ENCODE measurements at regions not wholly inside any gene's neighbourhood (a gene's known extent, or its start where the extent isn't known, plus 50 kb on each side); places are given as distances from the start of the nearest gene placed in this dataset.

- no peak overlapping the region for H3K27ac ChIP-seq (ENCODE audit: low read length)
- no peak overlapping the region for H2AFZ ChIP-seq (ENCODE audit: low read depth, low read length)
- H3K27me3 ChIP-seq (ENCODE audit: insufficient read depth, low read depth, low read length) = no peaks in the 10 kb centered on the region
- H3F3A ChIP-seq (ENCODE audit: insufficient read depth, low read length, poor library complexity, severe bottlenecking) = no peaks in the 10 kb centered on the region
- no peak overlapping the region for H3K9ac ChIP-seq (ENCODE audit: low read length)
- H4K20me1 ChIP-seq (ENCODE audit: insufficient read depth) = no peaks in the 10 kb centered on the region
- no peaks in the 10 kb centered on the region for H3K9me3 ChIP-seq (ENCODE audit: low read length)
- H3K79me2 ChIP-seq (replicated peaks; ENCODE audit: insufficient read depth, low read length) = no peaks in the 10 kb centered on the region
- H3K36me3 ChIP-seq (ENCODE audit: insufficient read depth, low read length) = no peaks in the 10 kb centered on the region
- H3K9me2 ChIP-seq (ENCODE audit: insufficient read depth, low read length) = no peaks in the 10 kb centered on the region
- no peak overlapping the region for H3K4me3 ChIP-seq (ENCODE audit: low read length)
- no peak overlapping the region for H3K4me2 ChIP-seq (ENCODE audit: low read length)
- TF ChIP-seq EP300 (conservative IDR thresholded peaks at IDR 0.05; ENCODE audit: poor library complexity, severe bottlenecking) (no peak), POLR2AphosphoS5 (IDR thresholded peaks at IDR 0.05) (no peak), SMC3 (conservative IDR thresholded peaks at IDR 0.05; ENCODE audit: poor library complexity) (no peak), RAD21 (conservative IDR thresholded peaks at IDR 0.05) (no peak), MXI1 (conservative IDR thresholded peaks at IDR 0.05; ENCODE audit: poor library complexity, severe bottlenecking) (no peak), EZH2 (IDR thresholded peaks at IDR 0.05; ENCODE audit: borderline replicate concordance, insufficient read depth, low read length, poor library complexity, severe bottlenecking) (no peak), TAF1 (IDR thresholded peaks at IDR 0.05; ENCODE audit: low read depth) (no peak), CTCF (IDR thresholded peaks at IDR 0.05; ENCODE audit: poor library complexity, severe bottlenecking) (no peak)
- TF ChIP-seq, protein P1, sequence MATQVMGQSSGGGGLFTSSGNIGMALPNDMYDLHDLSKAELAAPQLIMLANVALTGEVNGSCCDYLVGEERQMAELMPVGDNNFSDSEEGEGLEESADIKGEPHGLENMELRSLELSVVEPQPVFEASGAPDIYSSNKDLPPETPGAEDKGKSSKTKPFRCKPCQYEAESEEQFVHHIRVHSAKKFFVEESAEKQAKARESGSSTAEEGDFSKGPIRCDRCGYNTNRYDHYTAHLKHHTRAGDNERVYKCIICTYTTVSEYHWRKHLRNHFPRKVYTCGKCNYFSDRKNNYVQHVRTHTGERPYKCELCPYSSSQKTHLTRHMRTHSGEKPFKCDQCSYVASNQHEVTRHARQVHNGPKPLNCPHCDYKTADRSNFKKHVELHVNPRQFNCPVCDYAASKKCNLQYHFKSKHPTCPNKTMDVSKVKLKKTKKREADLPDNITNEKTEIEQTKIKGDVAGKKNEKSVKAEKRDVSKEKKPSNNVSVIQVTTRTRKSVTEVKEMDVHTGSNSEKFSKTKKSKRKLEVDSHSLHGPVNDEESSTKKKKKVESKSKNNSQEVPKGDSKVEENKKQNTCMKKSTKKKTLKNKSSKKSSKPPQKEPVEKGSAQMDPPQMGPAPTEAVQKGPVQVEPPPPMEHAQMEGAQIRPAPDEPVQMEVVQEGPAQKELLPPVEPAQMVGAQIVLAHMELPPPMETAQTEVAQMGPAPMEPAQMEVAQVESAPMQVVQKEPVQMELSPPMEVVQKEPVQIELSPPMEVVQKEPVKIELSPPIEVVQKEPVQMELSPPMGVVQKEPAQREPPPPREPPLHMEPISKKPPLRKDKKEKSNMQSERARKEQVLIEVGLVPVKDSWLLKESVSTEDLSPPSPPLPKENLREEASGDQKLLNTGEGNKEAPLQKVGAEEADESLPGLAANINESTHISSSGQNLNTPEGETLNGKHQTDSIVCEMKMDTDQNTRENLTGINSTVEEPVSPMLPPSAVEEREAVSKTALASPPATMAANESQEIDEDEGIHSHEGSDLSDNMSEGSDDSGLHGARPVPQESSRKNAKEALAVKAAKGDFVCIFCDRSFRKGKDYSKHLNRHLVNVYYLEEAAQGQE (IDR thresholded peaks at IDR 0.05; ENCODE audit: borderline replicate concordance) = no peak
Observed at GRCh38 chr13:112234131-112234875, 141.9 kb upstream of the SPACA7 start.

- Histone ChIP-seq H2AFZ (ENCODE audit: low read depth, low read length) (no peak overlapping the region), H3K9ac (ENCODE audit: low read length) (no peak overlapping the region), H3K36me3 (ENCODE audit: insufficient read depth, low read length) (no peaks in the 10 kb centered on the region), H3K27me3 (ENCODE audit: insufficient read depth, low read depth, low read length) (no peaks in the 10 kb centered on the region), H4K20me1 (ENCODE audit: insufficient read depth) (no peaks in the 10 kb centered on the region), H3K4me2 (ENCODE audit: low read length) (no peak overlapping the region), H3K9me3 (ENCODE audit: low read length) (no peaks in the 10 kb centered on the region), H3K4me3 (ENCODE audit: low read length) (no peak overlapping the region), H3K79me2 (replicated peaks; ENCODE audit: insufficient read depth, low read length) (no peaks in the 10 kb centered on the region), H3K9me2 (ENCODE audit: insufficient read depth, low read length) (no peaks in the 10 kb centered on the region), H3K27ac (ENCODE audit: low read length) (no peak overlapping the region), H3F3A (ENCODE audit: insufficient read depth, low read length, poor library complexity, severe bottlenecking) (no peaks in the 10 kb centered on the region)
- TF ChIP-seq CTCF (IDR thresholded peaks at IDR 0.05; ENCODE audit: poor library complexity, severe bottlenecking) = no peak
- no peak for TF ChIP-seq EZH2 (IDR thresholded peaks at IDR 0.05; ENCODE audit: borderline replicate concordance, insufficient read depth, low read length, poor library complexity, severe bottlenecking)
- TF ChIP-seq, protein P1 (IDR thresholded peaks at IDR 0.05; ENCODE audit: borderline replicate concordance) = no peak
- TF ChIP-seq EP300 (conservative IDR thresholded peaks at IDR 0.05; ENCODE audit: poor library complexity, severe bottlenecking) = no peak
- TF ChIP-seq RAD21 (conservative IDR thresholded peaks at IDR 0.05) = no peak
- TF ChIP-seq POLR2AphosphoS5 (IDR thresholded peaks at IDR 0.05) = no peak
Observed at GRCh38 chr13:112236016-112236415, 140.1 kb upstream of the SPACA7 start.

Data from neural cell (in vitro differentiated cells).